ENCODE measurements at regions not wholly inside any gene's neighbourhood (a gene's known extent, or its start where the extent isn't known, plus 50 kb on each side); places are given as distances from the start of the nearest gene placed in this dataset.

GRCh38 chr18:30514059-30514458 lies 528.5 kb downstream of the DSC3 start:
- Histone ChIP-seq H3K79me2 (ENCODE audit: control insufficient read depth, insufficient read depth, low read length) (no peaks in the 10 kb centered on the region), H2AFZ (ENCODE audit: low read length) (no peak overlapping the region), H3K4me3 (replicated peaks in 1 of 4; ENCODE audit: control extremely low read depth in 1 of 4, insufficient read depth in 1 of 4, low read depth in 3 of 4, low read length in 4 of 4) (no peak overlapping the region), H3K9me3 (ENCODE audit: control insufficient read depth, insufficient read depth, low read depth, low read length) (no peaks in the 10 kb centered on the region), H4K20me1 (ENCODE audit: control insufficient read depth, extremely low read depth, insufficient read depth, low read length) (no peaks in the 10 kb centered on the region), H3K4me2 (ENCODE audit: extremely low read depth, insufficient read depth, low read length) (no peak overlapping the region), H3K36me3 (ENCODE audit: control insufficient read depth, insufficient read depth, low read length) (no peaks in the 10 kb centered on the region), H3K27me3 (ENCODE audit: control insufficient read depth, insufficient read depth, low read length) (no peaks in the 10 kb centered on the region), H3K9ac (ENCODE audit: insufficient read depth, low read length) (no peak overlapping the region), H3K4me1 (ENCODE audit: control insufficient read depth, extremely low read depth, insufficient read depth, low read length) (no peaks in the 10 kb centered on the region), H3K27ac (ENCODE audit: insufficient read depth, low read length) (no peak overlapping the region)
- TF ChIP-seq EZH2 (IDR thresholded peaks at IDR 0.05; ENCODE audit: low read length, missing control alignments), result no peak
- no peak for TF ChIP-seq CTCF (conservative IDR thresholded peaks at IDR 0.05 in 1 of 2, IDR thresholded peaks at IDR 0.05 in 1 of 2; ENCODE audit: low read depth in 1 of 2, low read length in 2 of 2)
- DNase-seq (ENCODE audit: low read depth in 2 of 2), result no peak

GRCh38 chr18:30512872-30513271 lies 529.7 kb downstream of the DSC3 start:
- H2AFZ ChIP-seq (ENCODE audit: low read length), result no peak overlapping the region
- no peak overlapping the region for H3K4me2 ChIP-seq (ENCODE audit: extremely low read depth, insufficient read depth, low read length)
- H3K9me3 ChIP-seq (ENCODE audit: control insufficient read depth, insufficient read depth, low read depth, low read length), result no peaks in the 10 kb centered on the region
- no peak for DNase-seq (ENCODE audit: low read depth in 2 of 2)
- H3K9ac ChIP-seq (ENCODE audit: insufficient read depth, low read length), result no peak overlapping the region
- no peaks in the 10 kb centered on the region for H3K4me1 ChIP-seq (ENCODE audit: control insufficient read depth, extremely low read depth, insufficient read depth, low read length)
- no peak overlapping the region for H3K4me3 ChIP-seq (replicated peaks in 1 of 4; ENCODE audit: control extremely low read depth in 1 of 4, insufficient read depth in 1 of 4, low read depth in 3 of 4, low read length in 4 of 4)
- no peaks in the 10 kb centered on the region for H4K20me1 ChIP-seq (ENCODE audit: control insufficient read depth, extremely low read depth, insufficient read depth, low read length)
- no peaks in the 10 kb centered on the region for H3K36me3 ChIP-seq (ENCODE audit: control insufficient read depth, insufficient read depth, low read length)
- no peak overlapping the region for H3K27ac ChIP-seq (ENCODE audit: insufficient read depth, low read length)
- H3K79me2 ChIP-seq (ENCODE audit: control insufficient read depth, insufficient read depth, low read length), result no peaks in the 10 kb centered on the region
- H3K27me3 ChIP-seq (ENCODE audit: control insufficient read depth, insufficient read depth, low read length), result no peaks in the 10 kb centered on the region
- TF ChIP-seq CTCF (conservative IDR thresholded peaks at IDR 0.05 in 1 of 2, IDR thresholded peaks at IDR 0.05 in 1 of 2; ENCODE audit: low read depth in 1 of 2, low read length in 2 of 2), result no peak
- TF ChIP-seq EZH2 (IDR thresholded peaks at IDR 0.05; ENCODE audit: low read length, missing control alignments), result no peak

- H3K27ac ChIP-seq (ENCODE audit: insufficient read depth, low read length), result no peak overlapping the region
These were observed 531.7 kb downstream of the DSC3 start for GRCh38 chr18:30510882-30511281.

More at GRCh38 chr18:30510882-30511281, 531.7 kb downstream of the DSC3 start:
- no peak overlapping the region for H2AFZ ChIP-seq (ENCODE audit: low read length)
- H3K4me3 ChIP-seq (replicated peaks in 1 of 4; ENCODE audit: control extremely low read depth in 1 of 4, insufficient read depth in 1 of 4, low read depth in 3 of 4, low read length in 4 of 4), result no peak overlapping the region
- TF ChIP-seq CTCF (conservative IDR thresholded peaks at IDR 0.05 in 1 of 2, IDR thresholded peaks at IDR 0.05 in 1 of 2; ENCODE audit: low read depth in 1 of 2, low read length in 2 of 2) (no peak), EZH2 (IDR thresholded peaks at IDR 0.05; ENCODE audit: low read length, missing control alignments) (no peak)
- no peaks in the 10 kb centered on the region for H3K4me1 ChIP-seq (ENCODE audit: control insufficient read depth, extremely low read depth, insufficient read depth, low read length)
- H3K9ac ChIP-seq (ENCODE audit: insufficient read depth, low read length), result no peak overlapping the region
- no peak for DNase-seq (ENCODE audit: low read depth in 2 of 2)
- H3K27me3 ChIP-seq (ENCODE audit: control insufficient read depth, insufficient read depth, low read length), result no peaks in the 10 kb centered on the region
- H3K36me3 ChIP-seq (ENCODE audit: control insufficient read depth, insufficient read depth, low read length), result no peaks in the 10 kb centered on the region
- H4K20me1 ChIP-seq (ENCODE audit: control insufficient read depth, extremely low read depth, insufficient read depth, low read length), result no peaks in the 10 kb centered on the region
- H3K4me2 ChIP-seq (ENCODE audit: extremely low read depth, insufficient read depth, low read length), result no peak overlapping the region
- H3K79me2 ChIP-seq (ENCODE audit: control insufficient read depth, insufficient read depth, low read length), result no peaks in the 10 kb centered on the region
- no peaks in the 10 kb centered on the region for H3K9me3 ChIP-seq (ENCODE audit: control insufficient read depth, insufficient read depth, low read depth, low read length)

All from fibroblast of lung (primary cell).